Fibroblast of villous mesenchyme (primary cell): ENCODE measurements at regions not wholly inside any gene's neighbourhood (a gene's known extent, or its start where the extent isn't known, plus 50 kb on each side); places are given as distances from the start of the nearest gene placed in this dataset.
A peak's percentile ranks its signal among the peaks of the same experiment; 100 is the strongest.

ENCODE experiments used
- DNase-seq: peaks from one replicate; pipeline ENCODE4 v3.0.0-alpha.2; 2010; ENCODE audit warnings: low read depth
- H3K4me3 ChIP-seq: 2 replicates; pipeline ENCODE4 v1.5.1; 2011; ENCODE audit warnings: low read depth, mild to moderate bottlenecking, low read length
- CTCF ChIP-seq: IDR thresholded peaks from 2 replicates; pipeline ENCODE4 v1.5.1; 2012; ENCODE audit warnings: low read depth, mild to moderate bottlenecking, low read length; ENCODE audit not compliant: insufficient read depth

- no peak overlapping the region for H3K4me3 ChIP-seq
- no peak for TF ChIP-seq CTCF
- DNase-seq, result no peak
Measured at GRCh38 chr5:163585206-163585605, 79.8 kb downstream of the MAT2B start.

- no peak for TF ChIP-seq CTCF
- DNase-seq, result peak; percentile 73
- no peak overlapping the region for H3K4me3 ChIP-seq
Measured at GRCh38 chr5:163586531-163586956, 81.1 kb downstream of the MAT2B start.

GRCh38 chr5:163594951-163595350 is 89.5 kb downstream of the MAT2B start:
- TF ChIP-seq CTCF, result no peak
- DNase-seq, result peak; percentile 93

GRCh38 chr5:163595932-163596607 is 90.7 kb downstream of the MAT2B start:
- DNase-seq, result peak; percentile 73
- TF ChIP-seq CTCF, result no peak
- H3K4me3 ChIP-seq, result no peak overlapping the region

More at GRCh38 chr5:163594951-163595350, 89.5 kb downstream of the MAT2B start:
- H3K4me3 ChIP-seq, result no peak overlapping the region

- no peak for TF ChIP-seq CTCF
- DNase-seq, result peak; percentile 55
- no peak overlapping the region for H3K4me3 ChIP-seq
Measured at GRCh38 chr5:163596608-163597315, 91.3 kb downstream of the MAT2B start.

GRCh38 chr5:163604013-163604412 is 98.6 kb downstream of the MAT2B start:
- no peak for TF ChIP-seq CTCF
- no peak overlapping the region for H3K4me3 ChIP-seq
- no peak for DNase-seq

GRCh38 chr5:163607256-163607655 is 101.8 kb downstream of the MAT2B start:
- DNase-seq, result no peak
- no peak for TF ChIP-seq CTCF
- no peak overlapping the region for H3K4me3 ChIP-seq
